NCI-H69 (cell line): ENCODE measurements at regions not wholly inside any gene's neighbourhood (a gene's known extent, or its start where the extent isn't known, plus 50 kb on each side); places are given as distances from the start of the nearest gene placed in this dataset.
"Not testable (repeated sequence)": the region's sequence is repeated elsewhere in the genome, so short reads cannot be mapped to it uniquely, and the experiment has no call there.

Experiments used
- DNase-seq: peaks from one replicate; lab custom pipeline; 2025; lab: John Stamatoyannopoulos, UW

DNA sequence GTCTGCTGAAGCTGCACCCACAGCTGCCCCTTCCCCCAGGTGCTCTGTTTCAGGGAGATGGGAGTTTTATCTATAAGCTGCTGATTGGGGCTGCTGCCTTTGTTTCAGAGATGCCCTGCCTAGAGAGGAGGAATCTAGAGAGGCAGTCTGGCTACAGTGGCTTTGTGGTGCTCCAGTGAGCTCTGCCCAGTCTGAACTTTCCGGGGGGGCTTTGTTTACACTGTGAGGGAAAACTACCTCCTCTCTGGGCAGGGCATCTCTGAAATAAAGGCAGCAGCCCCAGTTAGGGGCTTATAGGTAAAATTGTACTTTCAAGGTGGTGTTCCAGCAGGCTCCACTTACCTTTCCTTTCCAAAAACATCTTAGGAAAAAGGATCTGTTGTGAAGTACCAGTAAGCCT is 242.2 kb downstream of the SPRY1 start:
- DNase-seq = no peak

- no peak for DNase-seq
Observed at GRCh38 chr4:123640271-123640670, 243.7 kb downstream of the SPRY1 start.

DNA sequence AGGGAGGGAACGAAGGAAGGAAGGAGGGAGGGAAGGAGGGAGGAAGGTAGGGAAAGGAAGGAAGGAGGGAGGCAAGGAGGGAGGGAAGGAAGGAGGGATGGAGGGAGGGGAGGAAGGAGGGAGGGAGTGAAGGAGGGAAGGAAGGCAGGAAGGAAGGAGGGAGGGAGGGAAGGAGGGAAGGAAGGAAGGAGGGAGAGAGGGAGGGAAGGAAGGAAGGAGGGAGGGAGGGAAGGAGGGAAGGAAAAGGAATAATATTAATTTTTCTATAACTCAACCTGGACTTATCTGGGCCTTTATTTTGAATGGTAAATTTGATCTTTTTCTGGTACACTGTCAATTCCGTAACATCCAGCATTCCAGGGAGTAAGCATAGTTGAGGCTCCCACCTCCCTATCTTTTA is 244.2 kb downstream of the SPRY1 start:
- DNase-seq = no peak

DNA sequence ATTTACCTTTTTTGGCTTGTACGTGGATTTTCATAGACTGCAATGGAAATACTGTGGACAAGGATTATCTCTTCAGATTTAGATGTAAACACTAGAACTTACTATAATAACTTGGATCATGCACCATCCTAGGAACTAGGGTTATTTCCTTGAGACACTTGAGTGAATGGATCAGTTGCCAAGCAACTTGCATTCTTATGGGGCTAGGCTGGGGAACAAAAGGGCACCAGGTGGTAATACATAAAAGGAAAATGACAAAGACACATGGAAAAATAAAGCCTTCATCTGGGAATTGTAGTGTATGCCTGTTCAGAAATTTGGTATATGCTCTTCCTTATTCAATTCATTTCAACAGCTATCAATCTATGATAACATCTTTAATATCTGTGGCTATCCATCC is 247.1 kb downstream of the SPRY1 start:
- DNase-seq = peak; percentile 6

GRCh38 chr4:123649250-123649644 is 252.7 kb downstream of the SPRY1 start:
- peak; percentile 42 for DNase-seq

- peak; percentile 90 for DNase-seq
Observed at GRCh38 chr4:123649645-123650391, 253.2 kb downstream of the SPRY1 start.

- DNase-seq = peak; percentile 44
Observed at GRCh38 chr4:123651066-123651465, 254.5 kb downstream of the SPRY1 start.

DNA sequence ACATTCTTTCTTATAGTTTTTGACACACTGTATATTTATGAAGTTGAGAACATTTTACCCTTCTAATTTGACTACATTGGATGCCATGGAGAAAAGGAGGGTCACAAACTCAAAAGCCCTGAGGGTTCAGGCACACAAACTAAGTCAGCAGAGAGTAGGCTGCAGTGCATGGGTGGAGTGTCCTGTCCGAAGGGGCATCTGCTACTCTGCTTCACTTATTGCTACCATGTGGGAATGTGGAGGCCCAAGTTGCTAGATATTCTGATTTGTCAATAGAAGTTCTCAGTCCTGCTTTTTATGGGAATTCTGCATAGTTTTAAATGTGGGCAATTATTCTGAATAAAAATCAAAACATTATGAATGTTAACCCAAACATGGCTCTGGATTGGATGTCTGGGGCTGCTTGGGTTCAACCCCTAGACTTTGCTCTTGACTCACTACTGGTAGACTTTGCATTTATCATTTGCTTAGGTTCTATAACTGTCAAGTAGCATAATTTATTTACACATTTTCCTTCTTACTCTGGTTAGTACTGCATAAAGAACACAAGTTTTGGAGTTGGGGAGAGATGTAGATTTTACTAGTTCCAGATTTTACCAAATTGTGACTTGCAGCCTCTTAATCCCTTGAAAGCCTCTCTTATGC is 255.1 kb downstream of the SPRY1 start:
- peak; percentile 44 for DNase-seq

DNA sequence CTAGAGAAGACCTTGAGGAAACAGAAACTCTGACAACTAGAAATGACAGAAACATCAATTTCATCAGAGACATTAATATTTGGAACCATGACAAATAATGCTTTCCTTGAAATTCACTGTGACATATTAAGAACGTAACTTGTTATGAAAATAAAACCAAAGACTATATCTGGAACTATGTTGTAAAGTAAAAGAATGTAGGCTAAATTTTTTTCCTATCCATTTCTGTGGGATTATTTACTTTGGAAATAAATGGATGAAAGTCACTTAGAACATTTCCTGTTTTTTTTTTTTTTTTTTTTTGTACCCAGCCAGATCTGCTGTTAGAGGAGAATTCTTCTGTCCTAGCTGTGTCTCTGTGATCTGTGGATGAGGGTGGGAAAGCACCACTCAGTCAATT is 255.9 kb downstream of the SPRY1 start:
- DNase-seq = no peak

DNA sequence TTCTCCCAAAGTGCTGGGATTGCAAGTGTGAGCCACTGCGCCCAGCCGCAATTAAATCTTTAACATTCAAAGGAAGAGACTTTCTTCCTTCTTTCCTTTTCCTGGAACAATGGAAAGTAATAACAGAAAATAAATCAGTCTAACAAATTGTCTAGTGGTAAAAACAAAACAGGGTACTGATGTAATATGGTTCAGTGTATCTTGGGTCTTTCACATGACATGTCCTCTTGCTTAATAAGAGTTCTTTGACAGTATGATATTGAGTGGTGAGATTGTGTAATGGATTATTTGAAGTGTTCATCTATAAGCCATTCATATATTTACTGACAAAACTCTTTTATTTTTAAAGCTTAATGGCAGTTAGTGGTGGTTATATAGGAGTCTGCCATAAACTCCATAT is 256.6 kb downstream of the SPRY1 start:
- DNase-seq = no peak

DNA sequence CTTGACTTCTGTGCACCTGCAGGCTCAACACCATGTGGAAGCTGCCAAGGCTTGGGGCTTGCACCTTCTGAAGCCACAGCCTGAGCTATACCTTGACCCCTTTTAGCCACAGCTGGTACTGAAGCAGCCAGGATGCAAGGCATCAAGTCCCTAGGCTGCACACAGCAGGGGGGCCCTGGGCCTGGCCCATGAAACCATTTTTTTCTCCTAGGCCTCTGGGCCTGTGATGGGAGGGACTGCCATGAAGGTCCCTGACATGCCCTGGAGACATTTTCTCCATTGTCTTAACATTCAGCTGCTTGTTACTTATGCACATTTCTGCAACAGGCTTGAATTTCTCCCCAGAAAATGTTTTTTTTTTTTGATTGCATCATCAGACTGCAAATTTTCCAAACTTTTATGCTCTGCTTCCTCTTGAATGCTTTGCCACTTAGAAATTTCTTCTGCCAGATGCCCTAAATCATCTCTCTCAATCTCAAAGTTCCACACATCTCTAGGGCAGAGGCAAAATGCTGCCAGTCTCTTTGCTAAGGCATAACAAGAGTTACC is 260.2 kb downstream of the SPRY1 start:
- DNase-seq = not testable (repeated sequence)

DNA sequence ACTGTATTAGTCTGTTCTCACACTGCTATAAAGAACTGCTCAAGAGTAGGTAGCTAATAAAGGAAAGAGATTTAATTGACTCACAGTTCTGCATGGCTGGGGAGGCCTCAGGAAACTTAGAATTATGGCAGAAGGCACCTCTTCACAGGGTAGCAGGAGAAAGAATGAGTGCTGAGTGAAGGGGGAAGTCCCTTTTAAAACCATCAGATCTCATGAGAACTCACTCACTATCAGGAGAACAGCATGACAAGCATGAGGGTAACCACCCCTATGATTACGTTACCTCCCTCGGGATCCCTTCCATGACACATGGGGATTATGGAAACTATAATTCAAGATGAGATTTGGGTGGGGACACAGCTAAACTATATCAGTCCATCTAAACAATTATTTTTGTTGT is 261.0 kb downstream of the SPRY1 start:
- not testable (repeated sequence) for DNase-seq

DNA sequence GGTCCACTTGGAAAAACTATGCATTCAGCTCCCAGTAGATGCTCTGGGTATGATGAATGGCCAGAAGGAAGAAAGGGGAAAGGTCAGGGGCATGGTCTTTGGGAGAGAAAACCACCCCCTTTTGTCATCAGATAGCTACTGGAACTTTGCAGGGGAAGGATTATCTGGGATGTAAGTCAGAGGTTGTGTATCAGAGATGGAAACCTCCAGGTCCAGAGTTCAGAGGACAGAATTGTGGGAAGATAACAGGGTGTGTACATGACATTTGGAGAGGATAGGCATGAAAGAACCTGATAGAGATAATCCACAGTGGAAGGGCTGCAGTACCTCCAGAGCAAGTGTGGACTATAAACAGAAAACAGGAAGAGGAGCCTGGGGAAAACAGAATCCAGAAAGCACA is 262.7 kb downstream of the SPRY1 start:
- no peak for DNase-seq

DNA sequence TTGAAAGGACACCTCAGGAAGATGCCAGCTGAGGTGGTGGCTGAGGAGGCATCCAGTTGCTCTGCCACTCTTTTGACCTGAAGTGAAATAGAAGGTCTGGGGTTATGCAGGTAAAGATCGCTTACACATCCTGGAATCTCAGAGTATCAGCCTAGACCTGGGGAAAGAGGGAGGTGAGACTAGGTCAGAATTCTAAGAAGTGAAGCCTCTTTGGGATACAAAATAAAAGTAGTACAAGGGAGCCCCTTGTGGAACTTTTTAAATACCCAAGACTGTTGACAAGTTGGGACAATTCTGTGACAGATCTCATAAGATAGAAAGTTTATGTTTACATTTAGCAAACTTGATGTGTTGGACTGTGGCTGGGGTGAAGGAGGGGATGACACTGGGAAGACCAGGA is 263.1 kb downstream of the SPRY1 start:
- peak; percentile 27 for DNase-seq

DNA sequence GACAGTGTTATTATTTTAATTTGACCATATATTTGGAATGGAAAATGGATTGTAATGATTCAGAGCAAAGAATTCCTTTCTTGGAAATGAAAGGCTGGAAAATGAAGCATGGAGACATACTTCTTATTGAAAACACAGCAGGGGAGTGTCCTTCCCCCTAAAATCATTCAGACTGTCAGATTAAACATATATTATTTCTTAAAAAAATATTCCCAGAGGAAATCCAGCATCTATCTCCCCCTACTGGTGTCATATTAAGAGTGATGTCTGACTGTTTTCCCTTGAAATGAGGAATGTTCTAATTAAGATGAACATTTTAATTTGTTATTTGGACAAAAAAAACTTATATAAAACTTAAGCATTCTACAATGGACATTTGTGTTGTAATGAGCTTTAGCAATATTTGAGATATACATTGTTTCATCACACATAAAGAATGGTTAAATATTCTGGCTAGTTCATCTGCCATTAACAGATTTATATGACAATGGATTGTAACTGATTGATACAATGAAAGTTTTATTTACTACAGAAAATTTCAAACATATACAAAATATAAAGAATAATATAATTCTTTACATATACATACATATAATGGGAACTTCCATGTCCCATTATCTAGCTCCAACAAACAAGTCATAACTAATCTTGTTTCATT is 264.6 kb downstream of the SPRY1 start:
- peak; percentile 30 for DNase-seq

DNA sequence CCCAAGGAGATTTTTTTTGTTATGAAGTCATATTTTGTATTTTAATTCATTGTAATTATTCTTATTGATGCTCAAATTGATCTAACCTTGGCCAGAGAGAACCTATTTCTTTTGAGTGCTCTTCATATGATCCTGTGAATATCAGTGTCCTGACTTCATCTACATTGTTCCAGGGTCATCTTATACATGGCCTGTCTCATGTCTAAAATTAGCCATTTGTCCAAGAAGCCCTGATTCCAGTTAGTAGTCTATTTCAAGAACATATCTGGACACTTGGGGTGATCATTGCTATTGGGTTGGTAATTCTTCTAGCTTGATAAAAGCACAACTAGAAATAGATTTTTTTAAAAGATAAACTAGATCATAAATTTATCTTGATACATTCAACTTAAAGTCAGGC is 266.2 kb downstream of the SPRY1 start:
- DNase-seq = no peak

DNA sequence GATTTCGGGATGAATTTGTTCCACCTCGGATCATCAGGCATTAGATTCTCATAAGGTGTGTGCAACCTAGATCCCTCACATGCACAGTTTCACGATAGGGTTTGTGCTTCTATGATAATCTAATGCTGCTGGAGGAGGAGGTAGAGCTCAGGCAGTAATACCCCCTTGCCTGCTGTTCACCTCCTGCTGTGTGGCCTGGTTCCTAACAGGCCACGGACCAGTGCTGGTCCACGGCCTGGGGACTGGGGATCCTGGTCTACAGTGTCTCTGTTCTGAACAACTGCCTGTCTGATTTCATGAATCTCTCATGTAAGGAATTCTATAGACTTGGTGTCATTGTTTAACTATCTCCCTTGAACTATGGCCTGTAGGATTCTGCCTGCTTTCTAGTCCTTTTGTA is 269.9 kb downstream of the SPRY1 start:
- DNase-seq = no peak

GRCh38 chr4:123667496-123667895 is 270.9 kb downstream of the SPRY1 start:
- no peak for DNase-seq

DNA sequence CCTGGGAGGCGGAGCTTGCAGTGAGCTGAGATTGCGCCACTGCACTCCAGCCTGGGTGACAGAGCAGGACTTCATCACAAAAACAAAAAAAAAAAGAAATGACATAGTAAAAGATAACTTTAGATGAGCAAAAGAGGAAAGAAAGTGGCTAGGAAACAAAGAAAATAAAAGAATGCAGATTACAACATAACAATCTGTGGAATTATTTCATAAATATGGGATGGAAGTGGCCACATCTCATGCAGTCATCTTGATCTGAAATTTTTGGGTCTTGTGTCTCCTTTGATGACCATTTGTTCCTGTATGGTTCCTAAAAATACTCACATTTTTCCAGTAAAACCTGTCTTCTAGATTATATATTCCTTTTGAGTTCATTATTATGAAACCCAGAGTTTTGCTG is 271.4 kb downstream of the SPRY1 start:
- DNase-seq = no peak

- no peak for DNase-seq
Observed at GRCh38 chr4:123671636-123672404, 275.2 kb downstream of the SPRY1 start.

DNA sequence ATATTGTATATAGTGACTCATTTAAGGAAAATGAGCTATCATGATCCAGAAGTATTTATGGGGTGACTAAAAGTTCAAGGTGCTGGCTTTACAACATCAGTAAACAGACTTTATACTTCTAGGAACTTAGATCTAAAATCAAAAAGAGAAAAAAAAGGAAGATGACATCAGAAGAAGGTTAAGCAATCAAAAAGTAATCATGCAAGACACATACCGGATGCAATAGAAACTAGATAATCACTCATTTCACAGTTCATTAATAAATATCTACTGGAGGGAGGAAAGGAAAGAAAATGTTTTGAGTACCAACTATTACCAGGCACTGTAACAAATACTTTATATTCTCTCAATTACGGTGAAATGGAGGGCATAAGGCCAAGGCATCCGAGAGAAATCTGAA is 276.4 kb downstream of the SPRY1 start:
- no peak for DNase-seq

DNA sequence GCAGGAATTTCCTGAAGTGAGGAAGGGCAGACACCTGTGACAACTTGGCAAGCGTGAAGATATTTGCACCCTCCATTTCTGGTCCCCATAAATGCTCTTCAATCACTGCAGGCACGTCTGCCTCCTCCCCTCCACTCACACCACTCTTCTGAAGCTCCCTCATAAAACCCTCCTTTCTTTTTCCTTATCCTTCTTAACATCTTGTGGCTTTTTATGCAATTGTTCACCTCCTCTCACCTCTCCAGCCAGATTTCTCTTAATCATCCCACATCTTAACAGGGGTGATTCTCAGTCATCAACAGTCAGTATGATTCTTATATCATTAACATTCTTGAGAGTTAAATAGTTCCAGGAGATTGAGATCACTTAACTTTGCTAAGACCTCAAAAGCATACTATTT is 277.4 kb downstream of the SPRY1 start:
- DNase-seq = no peak
